Muscle of back (tissue), 3 donors: ENCODE measurements at regions not wholly inside any gene's neighbourhood (a gene's known extent, or its start where the extent isn't known, plus 50 kb on each side); places are given as distances from the start of the nearest gene placed in this dataset.
A peak's percentile ranks its signal among the peaks of the same experiment; 100 is the strongest.
"Not testable (repeated sequence)": the region's sequence is repeated elsewhere in the genome, so short reads cannot be mapped to it uniquely, and the experiment has no call there.

Experiments
- DNase-seq, 3 donors: peaks; one replicate each; pipeline versions ENCODE4 v3.0.0 to v3.0.0-alpha.2; 2013

GRCh38 chr14:55977392-55978150, 140.6 kb upstream of the PELI2 start:
- DNase-seq = peak; percentile 33 to 85 (median 77)

DNA sequence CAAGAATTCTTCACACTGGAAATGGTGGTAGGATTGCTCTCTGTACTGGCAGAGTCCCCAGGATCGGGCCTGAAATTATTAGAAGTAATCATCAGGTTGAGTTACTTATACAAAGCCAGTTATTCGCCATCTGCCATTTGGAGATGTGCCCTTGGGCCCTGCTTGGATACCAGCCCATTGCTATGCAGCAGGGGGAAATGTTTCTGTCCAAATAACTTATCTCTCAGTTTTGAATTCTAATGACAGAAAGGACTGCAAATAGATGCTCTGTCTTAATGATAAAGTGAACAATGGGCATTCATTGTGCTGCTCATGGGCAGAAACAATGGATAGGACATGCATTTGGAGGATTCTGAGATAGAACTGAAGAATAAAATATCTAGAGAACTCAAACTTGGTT, 139.1 kb upstream of the PELI2 start:
- DNase-seq = no peak

DNA sequence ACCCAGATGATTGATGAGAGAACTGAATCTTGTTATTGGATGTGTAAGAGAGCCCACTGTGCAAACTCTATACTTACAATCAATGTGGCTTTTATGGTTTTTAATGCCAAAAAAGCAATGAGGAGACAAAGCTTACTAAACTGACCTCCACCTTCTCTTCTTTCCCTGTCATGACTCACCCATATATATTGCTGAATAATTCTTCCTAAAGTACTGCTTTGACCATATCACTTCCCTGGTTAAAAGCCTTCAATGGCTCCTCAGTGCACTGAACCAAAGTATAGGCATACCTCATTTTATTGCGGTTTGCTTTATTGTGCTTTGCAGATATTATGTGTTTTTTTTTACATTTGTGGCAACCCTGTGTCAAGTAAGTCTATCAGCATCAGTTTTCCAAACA, 138.4 kb upstream of the PELI2 start:
- DNase-seq = no peak

GRCh38 chr14:55980970-55981369, 137.2 kb upstream of the PELI2 start:
- no peak for DNase-seq

DNA sequence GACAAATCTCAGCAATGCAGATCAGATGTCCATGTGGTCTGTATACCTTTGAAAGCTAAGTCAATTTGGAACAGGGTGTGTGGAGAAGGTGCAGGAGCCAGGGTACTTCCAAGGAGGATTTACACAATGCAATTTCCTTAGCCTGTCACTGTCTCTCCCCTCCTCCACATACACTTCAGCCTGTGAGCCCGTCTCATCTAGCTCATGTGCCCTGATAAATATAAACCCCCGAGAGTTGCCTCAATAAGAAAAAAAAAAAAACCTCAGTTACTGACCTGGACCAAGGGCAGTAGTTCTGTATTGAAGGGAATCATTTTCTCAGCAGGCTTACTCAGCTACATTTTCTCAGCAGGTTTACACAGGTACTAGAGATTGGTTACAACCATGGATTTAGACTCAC, 132.1 kb upstream of the PELI2 start:
- no peak for DNase-seq

DNA sequence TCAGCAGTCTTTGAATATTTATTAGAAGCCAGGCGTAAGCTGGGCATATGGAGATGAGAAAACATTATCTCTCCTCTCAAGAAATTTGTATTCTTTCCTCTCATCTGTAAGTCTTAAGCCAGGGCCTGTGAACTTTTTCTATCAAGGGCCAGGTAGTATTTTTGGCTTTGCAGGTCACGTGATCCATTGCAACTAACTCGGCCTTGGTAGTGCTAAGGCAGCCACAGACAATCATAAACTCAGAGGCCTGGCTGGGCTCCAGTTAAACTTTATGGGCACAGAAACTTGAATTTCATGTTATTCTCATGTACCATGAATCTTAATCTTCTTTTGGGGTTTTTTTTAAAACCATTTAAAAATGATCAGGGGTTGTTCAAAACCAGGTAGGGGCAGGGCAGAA, 117.4 kb upstream of the PELI2 start:
- DNase-seq = no peak

DNA sequence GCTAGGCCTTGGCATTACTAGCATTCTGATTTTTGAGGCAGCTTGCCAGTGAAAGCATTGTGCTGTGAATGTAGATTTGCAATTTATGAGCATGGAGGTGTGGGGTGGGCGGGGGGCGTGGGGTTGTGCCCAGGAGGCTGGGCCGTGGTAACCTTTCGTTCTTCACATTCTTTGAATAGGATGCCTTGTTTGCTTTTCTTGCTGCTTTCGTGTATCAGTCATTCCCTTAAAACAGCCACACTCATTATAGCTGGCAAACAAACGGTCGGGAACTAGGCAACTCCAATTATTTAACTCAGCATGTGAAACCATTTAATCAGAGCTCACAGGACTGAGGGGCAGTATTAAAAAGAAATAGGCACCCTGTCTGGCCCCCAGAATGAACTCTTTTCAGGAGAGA, 115.9 kb upstream of the PELI2 start:
- DNase-seq = no peak

DNA sequence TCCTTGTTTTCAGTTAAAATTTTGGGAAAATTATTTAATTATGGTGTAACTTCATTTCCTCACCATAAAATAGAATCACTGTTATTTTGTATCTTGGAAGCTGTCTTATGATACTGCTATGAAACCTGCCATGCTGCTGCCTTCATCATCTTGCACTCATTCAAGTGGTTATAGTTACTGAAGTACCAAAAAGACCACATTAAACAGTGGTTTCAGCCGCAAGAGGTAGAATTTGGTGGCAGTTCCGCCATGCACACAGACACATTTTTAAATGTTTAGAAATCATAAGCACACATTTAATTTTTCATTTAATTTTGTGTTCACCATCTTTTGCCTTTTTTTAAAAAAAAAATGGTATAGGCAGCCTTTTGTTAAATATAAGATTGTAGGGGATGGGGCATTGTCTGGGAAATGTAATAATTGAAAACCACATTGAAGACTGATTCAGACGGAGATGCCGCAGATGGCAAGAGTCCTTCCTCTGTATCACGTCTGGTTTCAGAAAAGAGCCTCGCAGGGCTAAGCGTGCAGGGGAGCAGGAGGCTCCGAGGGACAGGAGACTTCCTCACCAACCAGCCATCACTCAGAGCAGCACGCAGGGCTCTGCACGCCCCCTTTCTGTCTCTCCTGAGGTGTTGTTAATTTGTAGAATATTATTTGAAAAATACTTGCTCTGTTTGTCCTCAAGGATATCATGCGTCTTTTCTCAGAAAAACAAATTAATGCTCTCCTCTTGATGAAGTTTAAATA, 115.2 kb upstream of the PELI2 start:
- no peak for DNase-seq

DNA sequence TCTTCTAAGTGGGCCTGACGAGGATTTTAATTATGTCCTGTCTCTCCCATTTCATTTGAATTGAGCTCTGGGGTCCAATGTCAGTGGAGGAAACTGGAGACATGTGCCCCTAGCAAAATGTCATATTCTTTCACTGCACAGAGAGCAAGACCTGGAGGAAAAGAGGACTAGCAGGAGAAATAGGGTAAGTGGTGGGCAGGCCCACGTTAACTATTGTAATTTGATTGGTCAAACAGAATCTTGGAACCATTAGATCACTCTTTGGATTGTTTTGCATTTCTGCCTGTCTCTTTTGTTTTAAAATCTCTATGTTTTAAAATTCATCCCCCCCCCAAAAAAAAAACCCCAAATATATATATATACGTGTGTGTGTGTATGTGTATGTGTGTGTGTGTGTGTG, 113.9 kb upstream of the PELI2 start:
- no peak for DNase-seq

DNA sequence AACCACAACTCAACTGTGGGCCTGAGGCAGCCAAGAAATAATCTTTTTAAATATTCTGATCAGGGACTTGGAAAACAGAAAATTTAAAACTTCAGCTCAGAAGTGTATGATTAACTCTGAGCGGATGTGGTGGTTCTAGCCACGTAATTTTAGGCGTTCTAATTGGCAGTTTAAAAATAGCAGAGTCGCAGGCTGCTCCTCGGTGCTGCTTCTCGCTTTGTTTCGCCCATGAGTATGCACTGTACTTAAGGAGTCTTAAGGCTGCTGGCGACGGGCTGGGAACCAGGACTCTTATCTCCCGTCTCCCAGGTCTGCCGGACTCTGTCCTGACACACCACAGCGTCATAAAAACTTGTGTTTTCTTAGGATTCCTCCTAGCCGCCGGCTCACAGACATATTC, 113.4 kb upstream of the PELI2 start:
- peak in 2 of 3 donors; percentile 56 to 85 for DNase-seq

DNA sequence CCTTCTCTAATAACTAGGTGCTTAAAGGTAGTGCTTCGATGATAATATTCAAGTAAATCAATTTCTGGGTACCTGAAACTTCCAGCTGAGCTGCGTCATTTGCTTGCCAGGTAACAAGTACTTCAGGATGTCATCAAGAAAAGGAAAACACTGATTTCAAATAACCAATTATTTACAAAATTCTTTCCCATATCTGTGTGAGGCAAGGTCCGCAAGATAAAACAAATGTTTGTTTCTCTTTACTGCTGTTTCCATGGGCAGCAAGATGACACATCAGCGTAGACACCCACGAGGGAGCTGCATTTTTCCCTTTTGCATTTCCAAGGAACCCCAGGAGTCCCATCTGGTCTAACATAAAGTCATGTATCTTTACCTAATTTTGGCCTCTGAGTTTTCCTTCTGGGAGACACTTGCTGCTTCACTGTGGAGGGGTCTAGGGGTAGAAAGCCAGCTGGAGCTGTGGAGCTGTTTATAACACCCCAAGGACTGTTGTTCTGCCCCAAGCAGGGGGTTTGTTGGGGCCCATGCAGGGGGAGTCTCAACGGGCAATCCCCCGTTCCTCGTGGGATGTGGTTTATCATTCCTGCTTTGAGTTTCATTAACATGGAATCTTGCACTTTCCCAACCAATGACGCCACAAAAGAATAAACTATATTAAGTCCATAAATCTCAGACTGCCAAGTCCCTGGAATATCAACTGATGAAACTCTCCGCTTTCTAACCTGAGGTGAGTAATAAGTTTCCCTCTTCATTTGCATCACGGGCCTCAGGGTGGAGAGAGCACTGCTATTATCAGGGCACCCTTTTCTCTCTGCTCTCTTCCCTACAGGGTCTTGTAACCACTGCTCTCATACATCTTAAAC, 112.8 kb upstream of the PELI2 start:
- DNase-seq = peak; percentile 63 to 87 (median 65)

DNA sequence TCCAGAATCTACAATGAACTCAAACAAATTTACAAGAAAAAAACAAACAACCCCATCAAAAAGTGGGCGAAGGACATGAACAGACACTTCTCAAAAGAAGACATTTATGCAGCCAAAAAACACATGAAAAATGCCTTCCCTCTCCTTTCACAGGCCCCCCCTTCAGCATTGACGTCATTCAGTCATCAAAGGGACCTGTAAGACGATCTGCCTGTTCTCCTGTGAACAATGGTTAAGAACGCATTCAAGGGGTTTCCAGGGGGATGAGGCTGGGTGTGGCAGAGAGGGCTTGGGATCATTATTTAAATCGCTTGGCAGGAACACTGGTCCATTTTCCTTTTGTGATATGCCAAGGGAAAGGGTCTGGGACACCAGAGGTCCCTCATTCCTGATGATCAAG, 110.7 kb upstream of the PELI2 start:
- DNase-seq = not testable (repeated sequence)

GRCh38 chr14:56008150-56008549, 110.1 kb upstream of the PELI2 start:
- no peak for DNase-seq

- DNase-seq = not testable (repeated sequence)
Measured at GRCh38 chr14:56008661-56009060, 109.5 kb upstream of the PELI2 start.

GRCh38 chr14:56023661-56024081, 94.5 kb upstream of the PELI2 start:
- DNase-seq = no peak

- no peak for DNase-seq
Measured at GRCh38 chr14:56025191-56025590, 93.0 kb upstream of the PELI2 start.

DNA sequence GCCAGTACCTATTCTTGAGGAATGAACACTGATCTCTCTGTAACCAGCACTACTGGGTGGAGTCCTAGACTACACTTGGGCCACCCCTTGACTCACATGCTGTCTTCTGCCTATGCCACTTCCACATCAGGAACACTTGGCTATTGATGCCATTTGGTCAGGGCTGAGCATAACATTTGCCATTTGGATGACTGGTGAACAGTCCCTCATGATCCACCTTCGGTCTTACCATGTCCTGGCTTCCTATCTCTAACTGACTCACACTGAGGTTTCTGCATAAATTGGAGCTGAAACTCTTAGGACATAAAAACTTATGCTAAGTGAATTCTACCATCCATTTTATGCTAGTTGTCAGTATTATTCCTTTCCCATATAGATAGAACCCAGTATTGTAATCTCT, 91.7 kb upstream of the PELI2 start:
- DNase-seq = no peak

DNA sequence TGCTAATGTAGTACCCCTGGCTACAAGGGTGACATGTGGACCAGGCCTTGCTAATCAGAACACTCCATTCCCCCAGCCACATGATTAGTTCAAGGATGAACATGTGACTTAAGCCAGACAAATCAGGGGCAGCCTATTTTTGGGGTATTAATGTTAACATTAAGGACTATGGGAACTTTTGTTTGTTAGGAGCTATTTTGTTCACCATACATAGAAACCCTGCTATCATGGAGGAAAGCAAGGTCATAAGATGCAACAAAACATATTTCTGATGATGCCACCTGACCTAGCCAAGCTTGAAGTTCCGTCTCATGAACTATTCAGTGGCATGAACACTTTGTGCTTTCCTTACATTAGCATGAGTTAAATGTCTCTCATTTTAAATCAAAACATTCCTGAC, 90.8 kb upstream of the PELI2 start:
- no peak for DNase-seq

- DNase-seq = peak in 1 of 3 donors; percentile 49
Measured at GRCh38 chr14:56027916-56028712, 90.1 kb upstream of the PELI2 start.

DNA sequence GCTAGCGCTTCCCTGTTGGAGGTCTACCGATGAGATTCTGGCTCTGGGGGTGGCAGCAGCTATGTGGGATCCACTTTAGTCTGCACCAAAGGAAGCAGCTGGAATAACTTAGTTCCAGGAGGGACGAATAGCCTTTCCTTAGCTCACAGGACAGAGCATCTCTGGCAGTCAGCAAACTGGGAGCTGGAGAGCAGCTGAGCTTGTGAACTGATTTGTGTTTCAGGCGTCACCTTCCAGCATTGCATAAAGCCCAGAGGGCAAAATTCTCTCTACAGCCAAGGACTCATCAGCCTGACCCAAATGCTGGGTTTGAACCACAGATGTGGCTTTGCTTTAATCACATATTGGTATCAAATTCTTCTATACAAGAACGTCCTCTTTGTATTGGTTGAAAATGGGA, 81.9 kb upstream of the PELI2 start:
- DNase-seq = peak in 2 of 3 donors; percentile 15 to 34

DNA sequence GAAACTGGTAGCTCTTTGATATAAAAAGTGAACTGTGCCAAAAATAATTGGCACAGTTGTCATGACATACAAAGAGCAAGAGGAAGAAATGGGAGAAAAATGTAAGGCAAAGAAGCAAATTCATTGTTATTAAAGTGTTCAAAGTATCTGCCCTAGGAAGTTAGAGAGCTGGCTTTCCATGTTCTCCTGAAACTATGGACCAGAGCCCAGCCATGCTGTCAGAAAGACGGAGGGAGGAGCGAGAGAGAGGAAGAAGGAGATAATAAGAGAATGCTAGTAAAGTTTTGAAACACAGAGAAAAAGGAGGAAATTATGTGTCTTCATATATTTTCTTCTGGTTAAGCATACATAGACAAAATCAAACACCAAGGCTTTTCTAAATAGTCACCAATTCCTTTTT, 78.1 kb upstream of the PELI2 start:
- peak in 2 of 3 donors; percentile 18 to 36 for DNase-seq

DNA sequence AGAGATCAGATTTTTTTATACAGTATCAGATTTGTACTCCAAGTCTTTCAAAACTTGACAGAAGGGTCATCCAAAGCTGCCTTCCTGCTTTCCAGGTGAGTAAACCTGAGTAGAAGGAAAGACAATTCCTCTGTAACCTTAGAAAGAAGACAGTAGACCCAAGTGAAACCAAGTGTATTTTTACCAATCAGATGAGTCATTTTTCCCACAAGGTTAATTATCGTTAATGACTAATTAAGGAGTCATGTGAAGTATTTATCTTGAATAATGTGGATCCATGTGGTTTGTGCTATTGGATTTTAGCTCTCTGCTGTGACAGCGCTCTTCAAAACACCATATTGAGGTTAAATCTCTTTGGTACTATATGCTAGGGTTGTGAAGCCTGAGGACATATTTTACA, 74.0 kb upstream of the PELI2 start:
- no peak for DNase-seq
